ENCODE measurements at regions not wholly inside any gene's neighbourhood (a gene's known extent, or its start where the extent isn't known, plus 50 kb on each side); places are given as distances from the start of the nearest gene placed in this dataset.

DNA sequence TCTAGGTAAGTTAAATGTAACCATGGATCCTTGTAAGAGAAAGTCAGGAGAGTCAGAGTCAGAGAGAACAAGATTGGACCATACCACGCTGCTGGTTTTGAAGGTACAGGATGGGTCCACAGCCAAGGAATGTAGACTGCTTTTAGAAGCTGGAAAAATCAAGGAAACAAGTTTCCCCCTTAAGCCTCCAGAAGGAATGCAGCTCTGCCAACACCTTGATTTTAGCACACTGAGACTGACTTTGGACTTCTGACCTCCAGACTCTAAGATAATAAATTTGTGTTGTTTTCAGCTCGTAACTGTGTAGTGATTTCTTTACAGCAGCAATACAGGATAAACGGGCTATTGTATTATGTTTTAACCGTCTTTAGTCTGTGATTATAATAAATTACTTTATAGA, 108.0 kb upstream of the USP38 start:
- no peak for DNase-seq (ENCODE audit: low read depth, low spot score)

DNA sequence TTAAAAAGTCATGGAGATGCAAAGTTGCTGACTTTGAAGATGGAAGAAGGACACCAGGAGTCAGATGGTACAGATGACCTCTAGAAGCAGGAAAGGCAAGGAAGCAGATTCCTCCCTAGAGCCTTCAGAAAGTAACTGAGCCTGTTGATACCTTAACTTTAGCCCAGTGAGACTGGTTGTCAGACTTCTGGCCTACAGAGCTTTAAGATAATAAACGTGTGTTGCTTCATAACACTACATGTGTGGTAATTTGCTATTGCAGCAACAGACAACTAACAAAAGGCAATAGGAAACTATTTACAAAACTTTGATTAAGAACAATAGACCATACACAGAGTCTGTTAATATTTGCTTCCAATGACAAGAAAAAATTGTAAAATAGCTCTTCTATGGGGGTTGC, 102.0 kb upstream of the USP38 start:
- no peak for DNase-seq (ENCODE audit: low read depth, low spot score)

DNA sequence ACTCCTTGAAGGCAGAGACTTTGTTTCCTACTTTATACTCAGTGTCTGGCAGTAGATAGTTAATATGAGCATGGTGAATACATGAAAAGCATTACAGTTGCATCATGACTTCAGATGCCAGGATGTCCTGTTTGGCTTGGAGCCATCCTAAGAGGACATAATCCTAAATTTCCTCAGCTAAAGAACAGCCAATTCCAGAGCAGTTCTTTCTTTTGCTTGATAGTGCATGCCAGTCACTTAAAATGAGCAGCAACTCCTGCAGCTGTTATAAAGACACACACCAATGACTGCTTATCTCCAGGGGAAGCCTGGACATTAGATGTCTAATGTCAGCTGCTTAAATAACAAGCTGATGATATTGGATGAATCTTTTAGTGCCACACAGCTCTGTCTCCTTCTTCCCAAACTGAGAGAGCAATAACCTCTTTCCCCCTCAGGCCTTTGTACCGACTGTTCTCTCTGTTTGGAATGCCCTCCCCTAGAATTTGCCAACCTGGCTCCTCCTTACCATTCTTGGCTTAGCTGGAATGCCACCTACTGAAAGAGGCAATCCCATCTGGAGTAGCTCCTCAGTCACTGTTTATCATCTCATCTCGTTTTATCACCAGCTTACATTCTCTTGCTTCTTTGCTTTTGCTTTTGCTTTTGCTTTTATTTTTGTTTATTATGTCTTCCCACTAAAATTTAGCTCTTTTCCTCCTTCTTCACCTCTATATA, 100.8 kb upstream of the USP38 start:
- DNase-seq (ENCODE audit: low read depth, low spot score) = no peak

DNA sequence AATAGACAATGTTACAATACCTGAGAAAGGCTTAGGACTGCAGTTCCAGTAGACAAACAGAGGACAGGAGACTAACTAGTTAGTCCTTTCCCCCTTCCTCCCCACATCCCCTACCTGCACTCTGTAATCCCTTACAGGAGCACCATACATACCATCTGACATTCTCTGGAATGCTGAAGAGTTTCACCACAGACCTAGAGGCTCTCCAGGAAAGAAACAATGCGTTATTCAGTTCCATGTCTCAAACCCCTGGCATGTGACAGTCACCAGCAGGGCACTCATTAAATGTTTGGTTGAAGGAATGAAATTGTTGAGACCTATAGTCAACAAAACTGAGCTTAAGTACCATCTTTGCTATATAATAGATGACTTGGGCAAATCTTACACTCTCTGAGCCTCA, 100.2 kb upstream of the USP38 start:
- no peak for DNase-seq (ENCODE audit: low read depth, low spot score)

DNA sequence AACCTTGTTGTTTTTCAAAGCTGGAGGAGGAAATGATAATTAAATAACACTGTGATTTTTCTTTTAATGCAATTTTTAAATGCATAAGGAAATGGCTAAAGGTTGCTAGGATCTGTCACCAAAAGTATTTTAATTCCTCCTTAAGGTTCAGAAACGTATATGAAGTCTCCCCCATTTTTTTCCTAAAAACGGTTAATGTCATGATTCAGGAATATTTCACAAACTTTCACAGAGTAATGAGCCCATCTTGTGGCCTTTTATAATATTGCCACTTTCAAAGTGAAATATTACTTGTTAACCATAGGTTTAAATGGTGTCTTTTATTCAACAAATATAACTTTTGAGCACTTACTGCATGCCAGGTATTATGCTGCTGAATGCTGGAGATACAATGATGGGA, 99.5 kb upstream of the USP38 start:
- no peak for DNase-seq (ENCODE audit: low read depth, low spot score)

DNA sequence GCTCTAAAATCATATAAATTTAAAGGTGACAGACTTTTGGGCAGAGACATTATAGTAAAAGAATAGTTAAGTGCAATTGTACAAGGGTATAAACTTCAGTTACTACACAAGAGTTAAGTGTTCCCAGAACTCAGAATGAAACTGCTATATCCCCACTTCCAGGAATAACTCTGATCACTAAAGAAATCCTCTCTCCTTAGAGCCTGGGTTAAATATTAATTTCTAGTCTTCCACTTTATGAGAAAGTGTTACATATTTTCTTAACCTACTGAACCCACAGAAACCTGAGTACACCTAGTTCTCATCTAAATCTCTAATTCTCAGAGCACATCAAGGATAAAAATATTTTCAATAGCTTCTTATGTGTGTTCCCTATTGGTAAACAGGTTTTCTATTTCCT, 99.1 kb upstream of the USP38 start:
- DNase-seq (ENCODE audit: low read depth, low spot score) = no peak

DNA sequence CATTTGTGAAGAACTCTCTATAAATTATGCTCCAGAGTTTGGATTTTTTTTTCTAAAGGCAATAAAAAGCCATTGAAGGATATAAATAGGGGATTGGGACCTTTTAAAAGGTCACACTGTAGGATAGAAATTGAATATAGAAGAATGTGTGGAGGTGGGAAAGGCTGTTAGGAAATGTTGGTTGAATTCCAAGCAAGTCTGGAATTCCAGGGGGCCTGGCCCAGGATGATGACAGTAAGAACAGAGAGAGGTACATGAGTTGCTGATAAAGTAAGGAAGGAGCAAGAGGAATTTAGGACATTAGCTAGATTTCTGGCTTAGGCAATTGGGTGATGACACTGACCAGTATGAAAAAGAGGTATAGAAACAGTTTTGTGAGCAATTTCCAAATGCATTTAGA, 95.4 kb upstream of the USP38 start:
- DNase-seq (ENCODE audit: low read depth, low spot score) = peak; percentile 35

DNA sequence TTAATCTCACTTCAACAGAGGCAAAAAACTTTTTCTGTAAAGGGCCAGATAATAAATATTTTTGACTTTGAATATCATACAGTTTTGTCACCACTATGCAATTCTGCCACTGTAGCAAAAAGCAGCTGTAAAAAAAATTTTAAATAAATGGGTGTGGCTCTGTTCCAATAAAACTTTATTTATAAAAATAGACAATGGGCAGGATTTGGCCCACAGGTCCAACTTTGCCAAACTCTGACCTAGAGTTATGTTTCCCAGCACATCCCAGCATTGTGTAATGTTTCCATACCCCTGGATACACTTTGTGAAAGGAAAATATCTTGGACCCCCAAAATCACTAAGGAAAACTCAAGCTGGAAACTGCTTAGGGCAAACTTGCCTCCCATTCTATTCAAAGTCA, 94.9 kb upstream of the USP38 start:
- no peak for DNase-seq (ENCODE audit: low read depth, low spot score)

DNA sequence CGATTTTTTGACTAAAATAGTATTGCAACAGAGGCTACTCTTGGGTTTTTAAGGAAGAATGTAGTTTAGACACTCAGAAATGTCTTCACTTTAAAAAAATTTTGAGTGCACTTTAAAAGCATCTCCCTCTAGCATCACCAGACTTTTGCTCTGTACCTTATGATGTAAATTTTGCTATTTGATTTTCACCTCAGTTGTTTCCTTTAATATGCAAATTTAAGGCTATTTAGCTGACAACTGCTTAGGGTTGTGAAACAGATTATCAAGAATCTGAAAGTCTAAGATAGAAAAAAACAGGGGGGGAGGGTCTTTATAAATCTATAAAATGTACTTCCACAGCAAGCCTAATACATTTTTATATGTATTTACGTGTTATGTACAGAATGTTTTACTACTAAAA, 92.9 kb upstream of the USP38 start:
- no peak for DNase-seq (ENCODE audit: low read depth, low spot score)

DNA sequence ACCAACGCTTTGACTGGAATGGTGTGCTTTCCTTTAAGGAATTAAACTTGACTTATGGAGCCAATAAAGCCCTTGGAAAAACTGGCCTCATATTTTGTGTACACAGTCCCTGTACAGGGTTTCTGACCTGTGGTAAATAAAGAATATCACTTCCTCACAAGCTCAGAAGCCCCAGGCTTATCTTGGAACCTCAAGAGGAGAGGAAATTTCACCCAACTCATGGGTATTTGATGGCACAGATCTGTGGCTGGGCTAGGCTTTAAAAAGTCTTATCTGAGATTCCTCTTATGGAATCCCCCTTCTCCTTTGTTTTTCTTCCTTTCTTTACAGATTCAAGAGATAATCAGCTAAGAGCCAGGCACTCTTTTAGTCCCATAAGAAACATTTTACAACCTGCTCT, 89.3 kb upstream of the USP38 start:
- DNase-seq (ENCODE audit: low read depth, low spot score) = no peak

DNA sequence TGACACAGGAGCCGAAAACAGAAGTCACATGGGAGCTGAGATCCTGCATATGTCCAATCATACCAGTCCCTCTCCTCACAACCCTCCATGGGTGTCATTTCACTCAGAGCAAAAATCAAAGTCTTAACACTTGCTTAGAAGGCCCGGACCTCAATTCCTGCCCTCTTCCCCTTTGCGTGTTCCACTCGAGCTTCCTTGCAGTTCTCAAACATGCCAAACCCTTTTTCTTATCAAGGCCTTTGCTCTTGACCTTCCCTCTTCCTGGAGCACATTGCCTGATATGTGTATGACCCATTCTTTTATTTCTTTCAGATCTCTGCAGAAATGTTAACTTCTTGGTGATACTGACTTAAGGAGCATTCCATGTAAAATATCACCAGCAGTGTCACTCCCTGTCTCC, 87.0 kb upstream of the USP38 start:
- DNase-seq (ENCODE audit: low read depth, low spot score) = no peak

DNA sequence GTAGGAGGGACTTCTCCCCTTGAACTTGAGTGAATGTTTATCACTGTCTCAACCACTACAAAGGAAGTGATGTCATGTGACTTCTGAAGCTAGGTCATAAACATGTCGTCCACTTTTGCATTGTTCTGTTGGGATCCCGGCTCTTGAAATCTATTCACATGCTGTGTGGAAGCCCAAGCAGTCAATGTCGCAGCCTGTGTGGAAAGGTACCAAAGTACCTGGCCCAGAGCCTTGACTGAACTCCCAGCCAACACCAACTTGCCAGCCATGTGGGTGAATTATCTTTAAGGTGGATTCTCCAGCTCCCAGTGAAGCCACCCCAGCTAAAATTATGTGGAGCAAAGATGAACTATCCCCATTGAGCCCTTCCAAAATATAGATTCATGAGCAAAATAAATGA, 85.0 kb upstream of the USP38 start:
- DNase-seq (ENCODE audit: low read depth, low spot score) = no peak

DNA sequence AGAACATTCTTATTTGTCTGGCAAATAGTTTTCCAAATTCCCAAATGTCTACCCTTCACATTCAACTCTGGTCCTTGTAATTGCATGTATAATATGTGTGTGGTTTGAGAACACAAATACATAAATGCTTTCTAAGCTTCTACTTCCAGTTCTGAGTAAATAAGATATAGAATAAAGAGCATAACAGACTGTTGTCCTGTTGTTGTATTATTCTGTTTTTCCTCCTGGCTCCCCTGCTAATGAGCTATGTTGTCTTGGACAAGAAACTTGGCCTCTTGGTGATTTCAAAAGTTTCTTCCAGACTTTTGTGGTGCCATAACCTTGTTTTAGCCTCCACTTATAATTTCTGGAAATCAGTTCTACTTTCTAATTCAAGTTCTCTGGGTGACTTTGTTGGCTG, 75.3 kb upstream of the USP38 start:
- DNase-seq (ENCODE audit: low read depth, low spot score) = no peak

DNA sequence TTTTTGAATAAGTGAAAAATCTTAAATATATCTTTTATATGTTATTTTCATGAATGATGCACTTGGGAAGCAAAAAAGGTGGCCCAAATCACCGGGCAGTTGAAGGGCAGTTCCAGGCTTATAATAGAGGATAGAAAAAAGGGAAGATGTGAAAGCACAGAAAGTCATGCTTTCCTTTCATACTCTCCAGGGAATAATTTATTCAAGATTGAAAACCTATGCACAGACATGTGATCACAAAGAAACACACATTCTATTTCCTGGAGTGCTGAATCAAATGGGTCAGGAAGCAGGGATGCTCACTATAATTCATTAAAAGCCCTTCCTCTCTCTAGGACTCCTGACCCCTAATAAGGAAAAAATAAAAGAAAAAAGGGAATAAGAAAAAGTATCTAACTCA, 66.1 kb upstream of the USP38 start:
- no peak for DNase-seq (ENCODE audit: low read depth, low spot score)

DNA sequence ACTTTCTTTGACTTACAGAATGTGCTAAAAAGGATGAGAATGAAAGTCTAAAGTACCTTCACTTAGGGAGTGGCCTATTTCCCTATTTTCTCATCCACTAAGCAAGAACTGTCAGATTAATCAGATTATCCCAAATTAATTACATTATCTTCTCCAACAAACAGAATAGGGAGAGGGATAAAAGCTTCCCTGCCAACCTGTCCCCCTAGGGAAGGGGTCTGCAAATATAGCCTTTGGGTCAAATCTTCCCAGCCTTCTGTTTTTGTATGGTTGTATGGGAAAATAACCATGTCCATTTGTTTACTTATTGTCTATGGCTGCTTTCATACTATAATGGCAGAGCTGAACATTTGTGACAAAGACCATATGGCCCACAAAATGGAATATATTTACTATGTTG, 57.1 kb upstream of the USP38 start:
- no peak for DNase-seq (ENCODE audit: low read depth, low spot score)

DNA sequence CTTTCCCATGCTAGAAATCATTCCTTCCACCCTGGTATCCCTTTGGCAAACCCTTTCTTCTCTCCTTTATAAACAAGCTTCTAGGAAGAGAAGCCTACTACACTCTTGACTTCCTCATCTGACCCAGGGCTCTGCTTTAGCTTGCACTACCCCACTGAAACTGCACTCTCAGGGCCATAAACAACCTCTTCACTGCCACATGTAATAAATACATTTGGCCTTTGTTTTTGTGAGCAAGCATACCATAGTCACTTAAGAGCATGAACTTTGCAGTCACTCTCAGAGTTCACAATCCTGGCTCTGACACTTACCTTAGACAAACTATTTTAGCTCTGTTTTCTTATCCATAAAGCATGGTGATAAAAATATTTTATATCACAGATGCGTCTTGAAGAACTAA, 50.7 kb upstream of the USP38 start:
- DNase-seq (ENCODE audit: low read depth, low spot score) = no peak

Data from ELF-1 (cell line).